Bronchial epithelial cell (primary cell): ENCODE measurements at regions not wholly inside any gene's neighbourhood (a gene's known extent, or its start where the extent isn't known, plus 50 kb on each side); places are given as distances from the start of the nearest gene placed in this dataset.

ENCODE experiments used
- DNase-seq: peaks from one replicate; pipeline ENCODE4 v3.0.0-alpha.2; 2010; ENCODE audit warnings: low read depth
- FAIRE-seq: peaks from 2 replicates; lab custom pipeline; 2011; peaks lifted over from hg19 to GRCh38; lab: Jason Lieb, UNC
- H3K27me3 ChIP-seq: 2 replicates; pipeline ENCODE4 v1.5.1; 2011; ENCODE audit warnings: low read length; ENCODE audit not compliant: control insufficient read depth, insufficient read depth
- H3K36me3 ChIP-seq: 2 replicates; pipeline ENCODE4 v1.5.1; 2011; ENCODE audit warnings: low read length; ENCODE audit not compliant: control insufficient read depth, insufficient read depth
- H3K4me3 ChIP-seq: 2 replicates; pipeline ENCODE4 v1.5.1; 2011; ENCODE audit warnings: mild to moderate bottlenecking, low read depth, low read length, control low read depth
- TF ChIP-seq, protein P1 (sequence below): IDR thresholded peaks from 2 replicates; pipeline ENCODE4 v1.5.1; 2011; ENCODE audit warnings: mild to moderate bottlenecking, moderate library complexity, low read length, control low read depth, inconsistent platforms; ENCODE audit not compliant: insufficient read depth, severe bottlenecking

DNA sequence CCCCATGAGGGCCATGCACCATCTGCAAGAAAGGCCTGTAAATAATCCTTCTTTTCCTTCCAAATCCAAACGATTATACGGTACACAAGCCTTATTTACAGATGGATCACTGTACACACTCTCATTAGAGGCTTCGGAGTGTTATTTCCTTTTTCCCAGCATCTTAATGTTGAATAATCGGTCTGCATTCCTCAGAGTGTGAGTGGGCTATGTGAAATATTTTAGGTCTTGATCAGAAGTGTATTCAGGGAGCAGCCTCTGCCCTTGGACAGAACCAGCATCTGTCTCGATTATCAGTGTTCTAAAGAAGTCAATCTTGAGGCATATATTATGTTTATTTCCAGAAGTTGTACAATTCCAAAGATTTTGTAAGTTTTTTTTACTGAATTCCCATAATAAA, 340.6 kb downstream of the SEC23A start:
- TF ChIP-seq, protein P1, sequence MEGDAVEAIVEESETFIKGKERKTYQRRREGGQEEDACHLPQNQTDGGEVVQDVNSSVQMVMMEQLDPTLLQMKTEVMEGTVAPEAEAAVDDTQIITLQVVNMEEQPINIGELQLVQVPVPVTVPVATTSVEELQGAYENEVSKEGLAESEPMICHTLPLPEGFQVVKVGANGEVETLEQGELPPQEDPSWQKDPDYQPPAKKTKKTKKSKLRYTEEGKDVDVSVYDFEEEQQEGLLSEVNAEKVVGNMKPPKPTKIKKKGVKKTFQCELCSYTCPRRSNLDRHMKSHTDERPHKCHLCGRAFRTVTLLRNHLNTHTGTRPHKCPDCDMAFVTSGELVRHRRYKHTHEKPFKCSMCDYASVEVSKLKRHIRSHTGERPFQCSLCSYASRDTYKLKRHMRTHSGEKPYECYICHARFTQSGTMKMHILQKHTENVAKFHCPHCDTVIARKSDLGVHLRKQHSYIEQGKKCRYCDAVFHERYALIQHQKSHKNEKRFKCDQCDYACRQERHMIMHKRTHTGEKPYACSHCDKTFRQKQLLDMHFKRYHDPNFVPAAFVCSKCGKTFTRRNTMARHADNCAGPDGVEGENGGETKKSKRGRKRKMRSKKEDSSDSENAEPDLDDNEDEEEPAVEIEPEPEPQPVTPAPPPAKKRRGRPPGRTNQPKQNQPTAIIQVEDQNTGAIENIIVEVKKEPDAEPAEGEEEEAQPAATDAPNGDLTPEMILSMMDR = no peak
- Histone ChIP-seq H3K4me3 (no peak overlapping the region), H3K27me3 (no peaks in the 10 kb centered on the region), H3K36me3 (no peaks in the 10 kb centered on the region)
- no peak for DNase-seq
- FAIRE-seq = no peak

DNA sequence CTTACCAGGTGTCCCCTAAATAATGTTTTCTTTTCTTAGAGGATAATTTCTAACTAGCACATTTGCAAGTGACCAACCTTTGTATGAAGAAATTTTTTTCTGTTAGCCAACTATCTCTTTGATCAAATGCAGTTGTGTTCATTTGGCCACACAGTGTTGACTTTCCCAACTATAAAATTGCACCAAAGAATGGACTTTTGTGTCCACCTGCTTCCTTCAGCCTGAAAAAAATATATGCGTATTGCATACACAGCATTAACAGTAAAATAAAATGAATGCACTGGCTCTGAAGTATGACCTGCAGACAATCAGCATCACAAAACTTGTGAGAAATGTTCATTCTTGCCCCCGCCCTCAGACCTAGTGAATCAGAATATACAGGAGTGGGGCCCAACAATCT, 342.0 kb downstream of the SEC23A start:
- TF ChIP-seq, protein P1 = no peak
- Histone ChIP-seq H3K4me3 (no peak overlapping the region), H3K36me3 (no peaks in the 10 kb centered on the region), H3K27me3 (no peaks in the 10 kb centered on the region)
- DNase-seq (no peak), FAIRE-seq (no peak)

DNA sequence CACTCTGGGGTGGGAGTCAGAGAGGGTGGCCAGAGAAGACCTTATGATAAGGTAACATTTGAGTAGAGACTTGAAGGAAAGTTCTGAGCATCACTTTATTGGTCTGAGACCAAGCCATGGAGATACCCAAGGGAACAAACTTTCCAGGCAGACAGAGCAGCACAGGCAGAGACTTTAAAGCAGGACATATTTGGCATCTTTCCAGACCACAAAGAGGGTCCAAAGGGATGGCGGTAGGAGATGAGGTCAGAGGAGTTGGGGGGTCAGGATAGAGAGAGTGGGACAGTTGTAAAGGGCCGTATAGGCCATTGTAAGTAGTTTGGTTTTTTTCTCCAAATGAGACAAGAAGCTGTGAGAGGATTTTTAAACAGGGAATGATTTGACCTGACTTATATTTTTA, 344.4 kb downstream of the SEC23A start:
- Histone ChIP-seq H3K27me3 (no peaks in the 10 kb centered on the region), H3K36me3 (no peaks in the 10 kb centered on the region), H3K4me3 (no peak overlapping the region)
- DNase-seq = no peak
- TF ChIP-seq, protein P1 = no peak
- FAIRE-seq = no peak

DNA sequence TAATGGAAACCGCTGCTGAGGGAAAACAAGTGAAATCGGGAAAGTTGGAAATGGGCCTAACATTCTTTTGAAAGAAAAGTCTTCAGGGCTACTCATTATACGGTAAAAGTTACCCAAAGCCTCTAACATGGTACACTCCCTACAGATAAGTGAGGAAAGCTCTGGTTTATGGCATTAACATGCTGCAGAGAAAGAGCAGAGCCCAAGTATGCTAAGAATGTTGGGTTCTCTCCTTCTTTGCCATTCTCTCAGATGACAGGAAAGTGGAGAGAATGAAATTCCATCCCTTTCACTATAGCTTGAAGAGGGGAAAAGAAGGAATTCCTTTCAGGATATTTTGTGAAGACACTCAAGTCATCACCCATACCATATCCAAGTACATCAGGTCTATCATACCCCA, 348.0 kb downstream of the SEC23A start:
- TF ChIP-seq, protein P1 = no peak
- DNase-seq (no peak), FAIRE-seq (no peak)
- no peak overlapping the region for H3K4me3 ChIP-seq
- no peaks in the 10 kb centered on the region for H3K36me3 ChIP-seq
- no peaks in the 10 kb centered on the region for H3K27me3 ChIP-seq

DNA sequence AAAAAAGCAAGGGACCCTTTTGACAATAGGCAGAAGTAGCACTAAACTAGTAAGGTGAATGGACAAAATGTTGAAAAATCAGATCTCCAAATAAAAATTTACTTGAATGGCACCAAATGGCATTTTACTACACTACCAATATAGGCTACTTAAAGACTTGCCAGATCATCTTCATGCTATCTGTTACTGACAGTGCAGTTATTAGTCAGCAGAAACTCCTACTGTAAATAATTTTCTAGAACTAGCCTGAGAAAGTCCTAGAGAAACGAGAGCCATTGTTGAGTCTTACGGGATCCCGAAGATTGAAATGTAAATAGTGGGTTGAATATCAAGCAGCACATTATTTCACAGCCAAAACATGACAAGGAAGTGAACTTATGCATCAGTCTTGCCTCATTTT, 350.3 kb downstream of the SEC23A start:
- DNase-seq = no peak
- FAIRE-seq = no peak
- TF ChIP-seq, protein P1 = no peak
- Histone ChIP-seq H3K36me3 (no peaks in the 10 kb centered on the region), H3K4me3 (no peak overlapping the region), H3K27me3 (no peaks in the 10 kb centered on the region)

DNA sequence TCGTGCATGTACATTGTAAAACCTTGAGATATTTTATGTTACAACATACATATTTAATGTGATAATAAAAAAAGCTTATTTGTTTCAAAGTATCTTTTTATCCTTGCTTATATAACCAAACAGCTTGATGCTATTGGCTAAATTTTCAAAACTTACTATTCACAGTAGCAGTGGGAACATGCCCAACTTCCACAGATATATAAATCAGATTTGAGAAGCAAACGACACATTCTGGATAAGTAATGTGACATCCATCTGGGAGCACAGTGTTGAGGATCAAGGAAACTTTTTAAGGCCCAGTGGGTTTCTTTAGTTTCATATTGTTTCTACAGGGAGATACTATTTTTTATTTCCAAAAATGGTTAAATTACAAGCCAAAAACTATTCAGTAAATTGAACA, 350.7 kb downstream of the SEC23A start:
- TF ChIP-seq, protein P1 = no peak
- DNase-seq (no peak), FAIRE-seq (no peak)
- H3K36me3 ChIP-seq = no peaks in the 10 kb centered on the region
- no peaks in the 10 kb centered on the region for H3K27me3 ChIP-seq
- no peak overlapping the region for H3K4me3 ChIP-seq
